ENCODE measurements at regions not wholly inside any gene's neighbourhood (a gene's known extent, or its start where the extent isn't known, plus 50 kb on each side); places are given as distances from the start of the nearest gene placed in this dataset.

DNA sequence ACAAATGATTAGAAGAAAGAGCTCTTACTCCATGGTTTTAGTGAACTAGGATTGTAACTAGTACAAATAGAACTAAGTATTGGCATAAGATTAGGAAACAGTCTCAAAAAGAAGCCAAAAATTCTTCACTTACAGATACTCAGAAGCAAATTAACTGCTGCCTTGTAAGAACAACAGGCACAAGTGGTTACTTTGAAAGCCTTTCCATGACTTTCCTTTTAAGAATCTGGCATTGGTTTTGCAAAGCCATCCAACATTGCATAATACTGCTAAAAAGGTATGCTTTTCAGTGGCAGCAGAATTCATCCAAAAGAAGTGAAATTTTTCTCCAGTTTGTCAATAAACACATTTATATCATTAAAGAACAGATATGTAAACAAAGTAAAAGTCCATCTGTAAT is 126.8 kb upstream of the ODAD2 start:
- Histone ChIP-seq H2AFZ (ENCODE audit: low read length) (no peak overlapping the region), H3K36me3 (replicated peaks; ENCODE audit: insufficient read depth, low read length) (no peaks in the 10 kb centered on the region), H3K4me1 (ENCODE audit: low read length) (no peaks in the 10 kb centered on the region), H3F3A (ENCODE audit: insufficient read depth, low read length) (no peaks in the 10 kb centered on the region), H3K4me3 (ENCODE audit: low read length) (no peak overlapping the region), H4K20me1 (ENCODE audit: insufficient read depth, low read length) (no peaks in the 10 kb centered on the region), H3K27me3 (replicated peaks; ENCODE audit: insufficient read depth, low read length) (no peaks in the 10 kb centered on the region), H3K9ac (ENCODE audit: low read length) (no peak overlapping the region), H3K4me2 (ENCODE audit: low read depth, low read length) (no peak overlapping the region), H3K9me2 (replicated peaks; ENCODE audit: insufficient read depth, low read length) (no peaks in the 10 kb centered on the region), H3K9me3 (replicated peaks; ENCODE audit: insufficient read depth, low read length) (no peaks in the 10 kb centered on the region), H3K79me2 (ENCODE audit: low read length) (no peaks in the 10 kb centered on the region), H3K27ac (ENCODE audit: low read length) (no peak overlapping the region)
- no peak for DNase-seq
- TF ChIP-seq EZH2 (optimal IDR thresholded peaks at IDR 0.05; ENCODE audit: low read depth, low read length) (no peak), EZH2phosphoT487 (IDR thresholded peaks at IDR 0.05; ENCODE audit: low read length) (no peak)
- TF ChIP-seq, protein P1, sequence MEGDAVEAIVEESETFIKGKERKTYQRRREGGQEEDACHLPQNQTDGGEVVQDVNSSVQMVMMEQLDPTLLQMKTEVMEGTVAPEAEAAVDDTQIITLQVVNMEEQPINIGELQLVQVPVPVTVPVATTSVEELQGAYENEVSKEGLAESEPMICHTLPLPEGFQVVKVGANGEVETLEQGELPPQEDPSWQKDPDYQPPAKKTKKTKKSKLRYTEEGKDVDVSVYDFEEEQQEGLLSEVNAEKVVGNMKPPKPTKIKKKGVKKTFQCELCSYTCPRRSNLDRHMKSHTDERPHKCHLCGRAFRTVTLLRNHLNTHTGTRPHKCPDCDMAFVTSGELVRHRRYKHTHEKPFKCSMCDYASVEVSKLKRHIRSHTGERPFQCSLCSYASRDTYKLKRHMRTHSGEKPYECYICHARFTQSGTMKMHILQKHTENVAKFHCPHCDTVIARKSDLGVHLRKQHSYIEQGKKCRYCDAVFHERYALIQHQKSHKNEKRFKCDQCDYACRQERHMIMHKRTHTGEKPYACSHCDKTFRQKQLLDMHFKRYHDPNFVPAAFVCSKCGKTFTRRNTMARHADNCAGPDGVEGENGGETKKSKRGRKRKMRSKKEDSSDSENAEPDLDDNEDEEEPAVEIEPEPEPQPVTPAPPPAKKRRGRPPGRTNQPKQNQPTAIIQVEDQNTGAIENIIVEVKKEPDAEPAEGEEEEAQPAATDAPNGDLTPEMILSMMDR (IDR thresholded peaks at IDR 0.05; ENCODE audit: low read length): no peak

DNA sequence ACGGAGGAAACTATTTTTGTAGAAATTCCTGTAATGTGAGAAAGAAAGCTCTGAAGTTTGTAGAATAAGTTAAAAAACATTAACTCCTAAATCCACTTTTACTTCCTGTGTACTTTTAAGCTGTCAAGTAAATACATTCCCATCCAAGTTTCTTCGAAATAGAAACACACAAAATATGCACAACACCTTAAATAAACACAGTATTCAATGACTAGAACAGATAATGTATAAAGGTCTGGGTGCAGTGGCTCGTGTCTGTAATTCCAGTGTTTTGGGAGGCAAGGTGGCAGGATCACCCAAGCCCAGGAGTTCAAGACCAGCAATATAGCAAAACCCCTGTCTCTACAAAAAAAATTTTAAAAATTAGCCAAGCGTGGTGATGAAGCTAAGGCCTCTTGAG is 121.9 kb upstream of the ODAD2 start:
- no peak overlapping the region for H3K4me2 ChIP-seq (ENCODE audit: low read depth, low read length)
- no peaks in the 10 kb centered on the region for H3K79me2 ChIP-seq (ENCODE audit: low read length)
- H2AFZ ChIP-seq (ENCODE audit: low read length): no peak overlapping the region
- H3K9ac ChIP-seq (ENCODE audit: low read length): no peak overlapping the region
- H4K20me1 ChIP-seq (ENCODE audit: insufficient read depth, low read length): no peaks in the 10 kb centered on the region
- no peaks in the 10 kb centered on the region for H3K36me3 ChIP-seq (replicated peaks; ENCODE audit: insufficient read depth, low read length)
- H3K9me3 ChIP-seq (replicated peaks; ENCODE audit: insufficient read depth, low read length): no peaks in the 10 kb centered on the region
- no peak for DNase-seq
- no peaks in the 10 kb centered on the region for H3K27me3 ChIP-seq (replicated peaks; ENCODE audit: insufficient read depth, low read length)
- H3K4me3 ChIP-seq (ENCODE audit: low read length): no peak overlapping the region
- H3F3A ChIP-seq (ENCODE audit: insufficient read depth, low read length): no peaks in the 10 kb centered on the region
- H3K9me2 ChIP-seq (replicated peaks; ENCODE audit: insufficient read depth, low read length): no peaks in the 10 kb centered on the region
- TF ChIP-seq EZH2phosphoT487 (IDR thresholded peaks at IDR 0.05; ENCODE audit: low read length) (no peak), EZH2 (optimal IDR thresholded peaks at IDR 0.05; ENCODE audit: low read depth, low read length) (no peak)
- TF ChIP-seq, protein P1 (IDR thresholded peaks at IDR 0.05; ENCODE audit: low read length): no peak
- H3K4me1 ChIP-seq (ENCODE audit: low read length): peaks cover 14% of the 10 kb centered on the region
- no peak overlapping the region for H3K27ac ChIP-seq (ENCODE audit: low read length)

DNA sequence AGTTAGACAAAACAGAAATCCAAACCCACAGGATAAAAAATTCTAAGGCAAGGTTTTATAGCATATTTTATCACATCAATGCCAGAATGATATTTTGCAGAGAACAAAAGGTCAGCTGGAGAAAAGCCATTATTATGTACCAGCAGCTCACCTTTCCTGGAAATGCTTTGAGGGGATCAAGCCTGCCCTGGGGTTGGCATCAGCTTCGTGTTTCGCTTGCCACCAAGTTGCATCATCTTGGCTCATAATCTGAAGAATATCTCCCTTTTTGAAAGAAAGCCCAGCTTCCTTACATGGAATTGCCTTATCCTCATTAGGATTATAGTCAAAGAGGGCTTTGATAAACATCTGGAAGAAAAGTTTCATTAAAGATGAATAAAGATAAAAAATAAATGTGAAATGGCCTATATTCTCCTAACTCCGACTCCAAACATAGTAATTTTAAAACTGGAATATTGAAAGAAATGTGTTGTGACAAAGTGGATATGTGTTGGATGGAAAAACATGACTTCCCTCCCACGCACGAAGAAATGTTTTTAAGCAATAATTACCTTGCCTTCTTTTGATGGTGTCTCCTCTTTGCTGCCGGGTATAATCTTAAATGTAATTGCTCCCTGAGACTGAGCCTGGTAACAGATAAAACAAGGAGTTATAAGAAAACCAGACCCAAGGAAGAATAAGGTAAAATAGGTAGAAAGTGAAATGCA is 121.3 kb upstream of the ODAD2 start:
- Histone ChIP-seq H3K4me2 (ENCODE audit: low read depth, low read length) (peak overlapping the region; percentile 5; the same call in 1 of the 2 replicates), H3K27me3 (replicated peaks; ENCODE audit: insufficient read depth, low read length) (no peaks in the 10 kb centered on the region), H3K36me3 (replicated peaks; ENCODE audit: insufficient read depth, low read length) (no peaks in the 10 kb centered on the region), H3K4me1 (ENCODE audit: low read length) (peaks cover 14% of the 10 kb centered on the region), H3K9me2 (replicated peaks; ENCODE audit: insufficient read depth, low read length) (no peaks in the 10 kb centered on the region), H3F3A (ENCODE audit: insufficient read depth, low read length) (no peaks in the 10 kb centered on the region), H3K9ac (ENCODE audit: low read length) (no peak overlapping the region), H3K79me2 (ENCODE audit: low read length) (no peaks in the 10 kb centered on the region), H2AFZ (ENCODE audit: low read length) (no peak overlapping the region), H3K4me3 (ENCODE audit: low read length) (no peak overlapping the region), H3K27ac (ENCODE audit: low read length) (no peak overlapping the region), H3K9me3 (replicated peaks; ENCODE audit: insufficient read depth, low read length) (no peaks in the 10 kb centered on the region), H4K20me1 (ENCODE audit: insufficient read depth, low read length) (no peaks in the 10 kb centered on the region)
- DNase-seq: no peak
- TF ChIP-seq, protein P1 (IDR thresholded peaks at IDR 0.05; ENCODE audit: low read length): no peak
- TF ChIP-seq EZH2 (optimal IDR thresholded peaks at IDR 0.05; ENCODE audit: low read depth, low read length) (no peak), EZH2phosphoT487 (IDR thresholded peaks at IDR 0.05; ENCODE audit: low read length) (no peak)

All from MM.1S (cell line).